HG02610 (cell line): ENCODE measurements at regions not wholly inside any gene's neighbourhood (a gene's known extent, or its start where the extent isn't known, plus 50 kb on each side); places are given as distances from the start of the nearest gene placed in this dataset.
"Not testable (repeated sequence)": the region's sequence is repeated elsewhere in the genome, so short reads cannot be mapped to it uniquely, and the experiment has no call there.

Source experiments
- ATAC-seq: cut with Tn5 transposase; IDR thresholded peaks from one replicate; pipeline ENCODE4 v1.9.1; 2021; ENCODE audit warnings: mild to moderate bottlenecking, moderate library complexity; ENCODE audit not compliant: unreplicated experiment

DNA sequence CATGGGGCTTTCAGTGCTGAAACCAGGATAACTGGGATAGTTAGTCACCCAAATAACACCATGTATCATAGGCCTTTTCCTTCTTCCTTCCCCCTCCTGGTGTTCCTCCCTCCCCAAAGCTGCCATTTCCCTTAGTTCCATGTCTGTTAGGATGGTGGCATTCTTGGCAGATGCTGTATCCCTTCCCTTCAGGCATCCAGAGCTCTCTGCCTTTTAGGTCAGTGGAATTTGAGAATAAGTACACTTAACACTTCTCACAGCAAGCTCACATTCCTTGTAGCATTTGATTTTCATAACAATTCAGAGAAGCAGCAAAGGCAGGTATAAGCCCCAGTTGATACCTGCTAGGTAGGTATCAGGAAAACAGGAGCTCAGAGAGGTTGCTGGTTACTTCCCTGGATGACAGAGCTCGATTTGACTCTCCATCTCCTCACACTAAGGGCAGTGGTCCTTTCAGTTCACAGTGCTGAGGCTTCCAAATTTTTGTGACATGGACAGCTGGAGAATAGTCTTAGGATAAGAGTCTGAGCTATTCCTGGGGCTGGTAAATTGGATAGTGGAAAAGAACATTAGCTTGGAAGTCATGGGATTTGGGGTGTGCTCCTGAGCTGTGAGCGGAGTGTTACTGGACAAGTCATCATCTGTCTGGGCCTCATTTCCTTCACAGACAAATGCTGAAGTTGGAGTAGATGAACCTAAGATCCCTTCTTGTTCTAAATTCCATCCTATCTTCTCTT lies 108.7 kb upstream of the RHOBTB1 start:
- ATAC-seq, result no peak

GRCh38 chr10:61051344-61051743 lies 107.4 kb upstream of the RHOBTB1 start:
- ATAC-seq, result no peak

DNA sequence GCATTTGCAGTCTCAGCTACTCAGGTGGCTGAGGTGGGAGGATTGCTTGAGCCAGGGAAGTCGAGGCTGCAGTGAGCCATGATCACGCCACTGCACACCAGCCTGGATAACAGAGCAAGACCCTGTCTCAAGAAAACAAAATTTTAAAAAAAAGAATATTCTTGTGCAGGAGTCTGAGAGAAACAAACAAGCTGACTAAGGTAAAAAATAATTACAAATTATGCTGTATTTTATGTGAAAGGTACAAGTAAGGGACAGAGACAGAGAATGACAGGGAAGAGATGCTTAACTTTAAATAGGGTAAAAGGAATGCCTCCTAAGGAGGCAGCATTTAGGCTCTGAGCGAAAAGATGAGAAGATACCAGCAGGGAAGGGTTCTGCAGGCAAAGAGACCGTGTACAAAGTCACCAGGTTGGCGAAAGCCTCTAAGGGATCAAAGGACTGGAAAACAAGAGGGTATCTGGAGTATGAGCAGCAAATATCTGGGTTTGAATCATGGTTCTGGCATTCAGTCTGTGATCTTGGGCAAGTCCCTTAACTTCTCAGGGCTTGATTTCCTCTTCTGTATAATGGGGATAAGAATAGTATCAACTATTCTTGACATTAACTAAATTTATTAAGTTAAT lies 106.2 kb upstream of the RHOBTB1 start:
- ATAC-seq, result no peak

DNA sequence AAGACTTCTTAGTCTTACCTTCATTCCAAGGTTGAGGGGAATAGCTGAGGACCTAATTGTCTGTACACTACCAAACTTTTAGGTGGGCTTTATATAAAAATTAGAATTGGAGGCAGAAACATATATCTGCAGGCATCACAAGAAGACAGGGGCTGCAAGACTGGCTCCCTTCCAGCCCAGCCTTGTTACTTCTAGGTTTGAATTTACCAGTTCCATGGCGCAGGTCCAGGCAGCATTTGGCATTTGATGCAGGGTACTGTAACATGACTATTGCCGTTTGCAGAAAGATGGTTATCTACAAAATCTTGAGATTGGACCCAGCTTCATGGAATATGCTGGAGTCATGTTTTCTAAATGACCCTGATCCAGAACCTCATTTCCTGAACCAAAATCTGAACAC lies 105.4 kb upstream of the RHOBTB1 start:
- no peak for ATAC-seq

GRCh38 chr10:61047788-61048560 lies 104.0 kb upstream of the RHOBTB1 start:
- no peak for ATAC-seq

DNA sequence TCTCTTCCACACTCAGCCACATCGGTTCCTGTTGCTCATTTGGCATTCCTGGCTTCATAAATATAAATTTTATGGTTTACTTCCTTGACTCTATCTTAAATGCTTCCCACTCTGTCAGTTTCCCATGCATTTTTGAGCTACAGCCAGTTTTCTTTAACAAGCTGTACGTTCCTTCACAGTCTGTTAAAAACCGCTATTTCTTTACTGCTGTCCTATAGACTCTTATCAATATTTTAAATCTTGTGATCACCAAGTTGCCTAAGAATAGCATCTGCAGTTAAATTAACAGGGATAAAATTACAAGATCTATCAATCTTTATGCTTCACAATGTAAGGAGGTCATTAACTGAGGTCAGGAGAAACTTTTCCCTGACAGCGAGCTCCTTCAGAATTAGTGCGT lies 103.1 kb upstream of the RHOBTB1 start:
- no peak for ATAC-seq

DNA sequence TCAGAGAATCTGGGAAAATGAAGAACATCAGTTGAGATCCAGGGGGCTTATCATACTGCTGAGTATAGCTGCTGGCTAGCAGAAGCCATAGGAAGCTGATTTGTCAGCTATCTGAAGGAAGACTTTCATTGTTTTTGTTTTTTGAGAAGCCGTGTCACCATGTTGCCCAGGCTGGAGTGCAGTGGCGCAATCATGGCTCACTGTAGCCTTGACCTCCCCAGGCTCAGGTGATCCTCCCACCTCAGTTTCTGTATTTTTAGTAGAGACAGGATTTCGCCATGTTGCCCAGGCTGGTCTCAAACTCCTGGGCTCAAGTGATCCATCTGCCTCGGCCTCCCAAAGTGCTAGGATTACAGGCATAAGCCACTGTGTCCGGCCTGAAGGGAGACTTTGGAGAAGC lies 101.5 kb upstream of the RHOBTB1 start:
- ATAC-seq, result not testable (repeated sequence)

- ATAC-seq, result no peak
These were observed 98.5 kb upstream of the RHOBTB1 start for GRCh38 chr10:61042533-61042932.

- no peak for ATAC-seq
These were observed 96.5 kb upstream of the RHOBTB1 start for GRCh38 chr10:61040399-61041016.

GRCh38 chr10:61039868-61040267 lies 95.9 kb upstream of the RHOBTB1 start:
- ATAC-seq, result no peak

DNA sequence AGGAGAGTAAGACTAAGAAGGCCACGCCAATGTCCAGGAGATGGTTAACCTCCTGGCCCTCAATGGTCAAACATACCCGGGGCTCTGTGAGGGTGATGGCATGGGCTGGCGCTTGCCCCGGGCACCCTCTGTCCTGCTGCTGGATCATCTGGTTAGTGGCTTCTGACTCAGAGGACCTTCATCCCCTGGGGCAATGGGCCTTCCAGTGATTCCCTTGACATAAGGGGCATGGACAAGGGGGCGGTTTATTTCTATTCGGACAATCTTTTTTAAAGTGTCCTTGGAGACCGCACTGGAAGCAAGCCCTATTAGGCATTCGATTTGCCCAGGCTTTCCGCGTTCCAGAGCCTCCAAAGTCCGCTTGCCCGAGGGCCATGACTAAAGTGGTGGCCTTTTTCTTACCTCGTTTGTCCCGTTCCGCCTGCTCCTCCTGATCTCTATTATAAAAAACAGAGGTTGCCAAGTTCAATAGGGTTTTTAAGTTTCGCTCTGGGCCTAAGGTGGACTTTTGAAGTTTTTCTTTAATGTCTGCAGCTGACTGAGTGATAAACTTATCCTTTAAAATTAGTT lies 93.4 kb upstream of the RHOBTB1 start:
- ATAC-seq, result not testable (repeated sequence)

DNA sequence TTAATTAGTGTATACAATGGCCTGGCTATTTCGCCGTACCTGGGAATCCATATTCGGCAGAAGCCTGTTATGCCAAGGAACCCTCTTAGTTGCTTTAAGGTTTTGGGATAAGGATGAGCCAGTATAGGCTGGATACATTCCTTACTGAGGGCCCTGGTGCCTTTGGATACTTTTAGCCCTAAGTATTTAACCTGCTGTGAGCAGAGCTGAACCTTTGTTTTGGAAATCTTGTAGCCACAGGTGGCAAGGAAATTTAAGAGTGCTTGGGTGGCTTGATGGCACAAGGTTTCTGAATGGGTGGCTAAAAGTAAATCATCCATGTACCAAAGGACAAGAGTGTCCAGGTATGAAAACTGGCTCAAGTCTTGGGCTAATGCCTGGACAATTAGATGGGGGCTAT lies 92.2 kb upstream of the RHOBTB1 start:
- ATAC-seq, result not testable (repeated sequence)

DNA sequence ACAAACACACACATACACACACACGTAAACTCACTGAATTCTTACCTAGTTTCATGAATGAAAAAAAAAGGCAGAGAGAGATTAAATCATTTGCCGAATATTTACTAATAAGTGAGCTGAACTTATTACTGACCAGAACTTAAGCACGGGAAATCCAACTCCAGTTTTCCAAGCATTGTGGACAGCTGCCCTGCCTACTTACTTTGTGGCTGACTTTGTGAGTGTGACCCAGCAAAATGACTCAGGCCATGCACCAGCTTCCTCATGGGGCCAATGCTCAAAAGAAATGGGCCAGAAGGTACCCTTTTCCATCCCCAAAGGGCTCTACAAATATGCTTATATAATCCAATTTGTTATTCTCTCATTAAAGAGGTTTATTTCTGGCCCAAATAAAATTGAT lies 87.4 kb upstream of the RHOBTB1 start:
- ATAC-seq, result no peak

DNA sequence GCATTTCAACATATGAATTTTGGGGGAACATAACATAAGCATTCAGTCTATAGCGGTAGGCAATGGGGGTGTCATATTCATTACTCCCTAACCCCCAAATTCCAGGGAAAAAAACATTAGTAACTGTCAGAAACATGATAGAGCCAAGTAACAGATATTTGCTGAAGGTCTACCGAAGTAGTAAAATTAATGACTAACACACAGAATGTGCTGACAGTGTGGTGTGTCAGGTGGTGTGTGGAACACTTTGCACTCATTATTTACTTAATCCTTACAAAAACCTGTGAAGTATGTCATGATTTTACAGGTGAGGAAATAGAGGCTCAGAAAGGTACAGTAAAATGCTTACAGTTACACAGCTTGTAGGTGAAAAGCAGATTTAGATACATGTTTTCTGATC lies 85.4 kb upstream of the RHOBTB1 start:
- ATAC-seq, result no peak

DNA sequence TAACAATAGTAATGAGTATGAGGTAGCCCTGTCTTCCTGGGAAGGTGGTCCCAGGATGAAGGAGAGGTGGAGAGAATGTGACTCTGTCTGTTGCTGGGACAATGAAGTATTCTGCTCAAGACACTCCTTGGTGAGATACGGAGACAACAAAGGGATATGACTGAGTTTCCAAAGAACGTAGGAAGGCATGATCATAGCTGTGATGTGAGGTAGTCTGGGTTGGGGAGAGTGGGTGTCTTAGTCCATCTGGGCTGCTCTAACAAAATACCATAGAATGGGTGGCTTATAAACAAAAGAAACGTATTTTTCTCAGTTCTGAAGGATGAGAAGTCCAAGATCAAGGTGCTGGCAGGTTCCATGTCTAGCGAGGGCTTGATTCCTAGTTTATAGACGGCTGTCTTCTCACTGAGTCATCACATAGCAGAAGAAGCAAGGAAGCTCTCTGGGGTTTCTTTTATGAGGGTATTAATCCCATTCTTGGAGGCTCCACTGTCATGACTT lies 84.9 kb upstream of the RHOBTB1 start:
- no peak for ATAC-seq

DNA sequence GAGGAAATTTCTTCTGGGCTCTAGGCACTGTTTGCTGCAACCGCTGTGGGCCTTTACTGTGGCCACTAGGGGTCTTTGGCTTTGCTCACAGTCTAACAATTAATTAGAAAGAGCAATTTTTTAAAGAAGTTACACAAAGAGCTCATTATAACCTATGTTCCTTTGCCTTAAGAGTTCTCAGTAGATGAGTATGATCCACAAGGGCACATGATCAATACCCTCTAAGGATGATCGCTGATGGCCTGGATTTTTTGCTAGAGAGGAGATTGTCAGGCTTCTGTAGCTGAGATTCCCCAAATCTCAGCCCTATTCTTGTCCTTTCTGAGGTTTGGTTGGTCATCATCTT lies 80.8 kb upstream of the RHOBTB1 start:
- ATAC-seq, result no peak

DNA sequence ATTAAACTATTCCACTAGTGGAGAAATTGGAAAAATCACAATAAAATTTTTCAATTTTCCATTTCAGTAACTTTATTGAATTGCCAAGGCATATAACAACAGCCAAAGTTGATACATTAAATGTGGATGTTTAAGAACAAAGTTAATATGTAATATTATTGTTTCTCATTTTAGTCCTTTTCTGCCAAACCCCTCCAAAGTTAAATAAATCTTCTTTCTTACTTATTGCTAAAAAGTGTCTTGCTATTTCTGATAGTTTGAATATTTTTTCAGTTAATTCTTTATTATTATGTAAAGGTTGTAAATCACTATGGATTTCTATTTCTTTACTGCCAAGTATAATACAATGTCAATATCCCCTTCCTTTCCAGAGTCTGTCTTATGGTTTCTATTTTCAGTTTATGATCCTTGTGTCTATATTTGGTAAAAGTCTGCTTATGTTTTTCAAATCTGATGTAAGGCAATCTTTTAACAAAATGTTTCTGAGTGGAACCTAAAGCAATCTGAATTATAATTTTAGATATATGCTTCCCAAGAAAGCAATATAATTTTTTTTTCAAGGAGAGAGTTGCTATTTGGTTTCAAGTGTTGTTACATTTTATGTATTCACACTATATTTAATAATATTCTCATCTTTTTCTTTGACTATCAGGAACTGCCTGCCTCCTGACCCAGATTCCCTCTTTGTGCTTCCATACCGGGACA lies 80.3 kb upstream of the RHOBTB1 start:
- no peak for ATAC-seq

DNA sequence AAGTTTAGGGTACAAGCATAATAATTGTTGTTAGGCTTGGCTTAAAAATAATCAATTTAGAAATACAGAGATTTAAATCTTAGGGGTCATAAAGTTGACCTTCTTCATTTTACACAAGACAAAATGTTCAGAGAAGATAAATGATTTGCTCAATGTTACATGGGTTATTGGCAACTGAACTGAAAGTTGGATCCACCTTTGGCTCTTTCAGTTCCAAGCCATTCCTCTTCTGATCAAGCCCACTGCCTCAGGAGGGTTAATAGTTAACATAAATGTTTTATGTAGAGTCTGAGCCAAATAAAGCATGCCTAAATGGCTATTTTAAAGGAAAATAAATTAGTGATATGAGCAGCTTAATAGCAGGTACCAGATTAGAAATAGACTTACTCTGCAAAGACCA lies 79.1 kb upstream of the RHOBTB1 start:
- ATAC-seq, result no peak

GRCh38 chr10:61021926-61022325 lies 77.9 kb upstream of the RHOBTB1 start:
- ATAC-seq, result no peak

- ATAC-seq, result no peak
These were observed 76.6 kb upstream of the RHOBTB1 start for GRCh38 chr10:61020420-61021158.
